Neural crest cell (in vitro differentiated cells): ENCODE measurements at regions not wholly inside any gene's neighbourhood (a gene's known extent, or its start where the extent isn't known, plus 50 kb on each side); places are given as distances from the start of the nearest gene placed in this dataset.

ENCODE experiments used
- DNase-seq: peaks from one replicate; pipeline ENCODE4 v3.0.0; 2021; ENCODE audit warnings: low read depth, mixed read lengths, low spot score
- H3K27ac Mint-ChIP-seq: one replicate; pipeline ENCODE4 v1.8.0; 2021; ENCODE audit warnings: mild to moderate bottlenecking, mixed read lengths; ENCODE audit not compliant: unreplicated experiment
- H3K27me3 Mint-ChIP-seq: 2 replicates; pipeline ENCODE4 v1.8.0; 2021; ENCODE audit warnings: low read depth, mild to moderate bottlenecking, mixed read lengths
- H3K36me3 Mint-ChIP-seq: 2 replicates; pipeline ENCODE4 v1.8.0; 2021; ENCODE audit warnings: low read depth, mild to moderate bottlenecking, mixed read lengths
- H3K4me1 Mint-ChIP-seq: 2 replicates; pipeline ENCODE4 v1.8.0; 2021; ENCODE audit warnings: mixed read lengths
- H3K4me3 Mint-ChIP-seq: one replicate; pipeline ENCODE4 v1.8.0; 2021; ENCODE audit warnings: mild to moderate bottlenecking, mixed read lengths
- H3K9me3 Mint-ChIP-seq: 2 replicates; pipeline ENCODE4 v1.8.0; 2021; ENCODE audit warnings: mixed read lengths
- TF ChIP-seq, protein P1 (sequence below): fragments of 200-600 bp; sonication (generic); conservative IDR thresholded peaks from 2 replicates; pipeline ENCODE4 v1.5.0; 2021; ENCODE audit warnings: antibody characterized with exemption, mild to moderate bottlenecking

DNA sequence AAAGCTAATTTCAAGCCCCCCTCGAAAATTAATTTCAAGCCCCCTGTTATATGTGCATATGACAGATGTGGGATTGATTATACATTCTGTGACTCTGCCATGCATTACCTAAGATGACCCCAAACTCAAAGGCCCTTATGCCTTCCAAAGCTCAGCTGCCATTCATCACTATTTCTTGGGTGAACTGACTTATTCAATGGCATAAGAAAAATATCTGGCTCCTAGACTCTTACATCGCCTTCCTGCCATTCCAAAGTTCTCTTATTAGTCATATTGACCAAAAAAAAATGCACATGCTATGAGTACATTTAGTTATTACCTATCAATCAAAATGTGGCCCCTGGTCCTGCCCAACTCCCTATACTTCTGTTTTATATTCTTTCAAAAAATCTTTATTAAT, 291.8 kb upstream of the CHAC2 start:
- TF ChIP-seq, protein P1, sequence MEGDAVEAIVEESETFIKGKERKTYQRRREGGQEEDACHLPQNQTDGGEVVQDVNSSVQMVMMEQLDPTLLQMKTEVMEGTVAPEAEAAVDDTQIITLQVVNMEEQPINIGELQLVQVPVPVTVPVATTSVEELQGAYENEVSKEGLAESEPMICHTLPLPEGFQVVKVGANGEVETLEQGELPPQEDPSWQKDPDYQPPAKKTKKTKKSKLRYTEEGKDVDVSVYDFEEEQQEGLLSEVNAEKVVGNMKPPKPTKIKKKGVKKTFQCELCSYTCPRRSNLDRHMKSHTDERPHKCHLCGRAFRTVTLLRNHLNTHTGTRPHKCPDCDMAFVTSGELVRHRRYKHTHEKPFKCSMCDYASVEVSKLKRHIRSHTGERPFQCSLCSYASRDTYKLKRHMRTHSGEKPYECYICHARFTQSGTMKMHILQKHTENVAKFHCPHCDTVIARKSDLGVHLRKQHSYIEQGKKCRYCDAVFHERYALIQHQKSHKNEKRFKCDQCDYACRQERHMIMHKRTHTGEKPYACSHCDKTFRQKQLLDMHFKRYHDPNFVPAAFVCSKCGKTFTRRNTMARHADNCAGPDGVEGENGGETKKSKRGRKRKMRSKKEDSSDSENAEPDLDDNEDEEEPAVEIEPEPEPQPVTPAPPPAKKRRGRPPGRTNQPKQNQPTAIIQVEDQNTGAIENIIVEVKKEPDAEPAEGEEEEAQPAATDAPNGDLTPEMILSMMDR: no peak
- H3K27ac Mint-ChIP-seq: no peak overlapping the region

DNA sequence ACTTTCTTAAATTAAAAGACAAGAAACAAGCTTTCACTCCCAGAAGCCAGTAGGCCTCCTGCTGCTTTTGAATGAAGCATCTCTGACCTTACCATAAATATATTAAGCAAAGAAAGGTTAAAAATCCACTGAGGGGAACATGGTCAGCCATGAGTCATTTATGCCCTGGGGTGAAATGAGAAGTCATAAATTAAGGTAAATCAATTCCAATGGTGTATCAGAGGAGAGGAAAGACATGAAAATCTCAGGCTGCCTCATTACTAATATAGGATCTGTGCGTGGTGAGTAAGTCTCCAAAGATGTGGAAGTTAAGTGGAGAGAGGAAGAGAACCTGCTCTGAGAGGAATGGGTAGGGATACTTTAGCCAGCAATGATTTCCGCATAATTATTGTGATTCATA, 292.3 kb upstream of the CHAC2 start:
- no peak for DNase-seq
- no peak overlapping the region for H3K27ac Mint-ChIP-seq
- H3K9me3 Mint-ChIP-seq: peaks cover 2% of the 10 kb centered on the region
- peaks cover 6% of the 10 kb centered on the region for H3K4me1 Mint-ChIP-seq
- no peaks in the 10 kb centered on the region for H3K27me3 Mint-ChIP-seq
- H3K4me3 Mint-ChIP-seq: no peak overlapping the region
- TF ChIP-seq, protein P1: no peak
- no peaks in the 10 kb centered on the region for H3K36me3 Mint-ChIP-seq

More for the DNA sequence above, 291.8 kb upstream of the CHAC2 start:
- H3K4me3 Mint-ChIP-seq: no peak overlapping the region
- no peak for DNase-seq
- peaks cover 2% of the 10 kb centered on the region for H3K9me3 Mint-ChIP-seq
- peaks cover 6% of the 10 kb centered on the region for H3K4me1 Mint-ChIP-seq
- H3K36me3 Mint-ChIP-seq: no peaks in the 10 kb centered on the region
- no peaks in the 10 kb centered on the region for H3K27me3 Mint-ChIP-seq

DNA sequence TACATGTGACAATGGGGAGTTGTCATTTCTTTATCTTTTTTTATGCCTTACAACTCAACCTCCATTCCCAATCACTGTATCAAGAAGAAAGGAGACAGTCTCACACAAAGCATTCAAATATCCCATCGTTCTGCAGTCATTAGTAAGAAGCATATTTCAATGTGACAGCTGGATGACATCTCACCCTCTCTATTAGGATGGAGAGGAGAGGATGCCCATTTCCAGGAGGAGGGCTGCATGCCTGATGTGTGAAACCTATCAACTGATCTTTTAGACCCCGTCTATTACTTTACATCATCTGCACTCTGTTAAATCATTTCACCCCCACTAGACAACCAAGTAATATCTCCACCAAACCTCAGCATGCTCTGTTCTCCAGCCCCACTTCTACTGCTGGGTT, 292.7 kb upstream of the CHAC2 start:
- TF ChIP-seq, protein P1: no peak
- DNase-seq: no peak
- Mint-ChIP-seq H3K27me3 (no peaks in the 10 kb centered on the region), H3K9me3 (peaks cover 2% of the 10 kb centered on the region), H3K27ac (no peak overlapping the region), H3K36me3 (no peaks in the 10 kb centered on the region), H3K4me3 (no peak overlapping the region), H3K4me1 (peaks cover 6% of the 10 kb centered on the region)

DNA sequence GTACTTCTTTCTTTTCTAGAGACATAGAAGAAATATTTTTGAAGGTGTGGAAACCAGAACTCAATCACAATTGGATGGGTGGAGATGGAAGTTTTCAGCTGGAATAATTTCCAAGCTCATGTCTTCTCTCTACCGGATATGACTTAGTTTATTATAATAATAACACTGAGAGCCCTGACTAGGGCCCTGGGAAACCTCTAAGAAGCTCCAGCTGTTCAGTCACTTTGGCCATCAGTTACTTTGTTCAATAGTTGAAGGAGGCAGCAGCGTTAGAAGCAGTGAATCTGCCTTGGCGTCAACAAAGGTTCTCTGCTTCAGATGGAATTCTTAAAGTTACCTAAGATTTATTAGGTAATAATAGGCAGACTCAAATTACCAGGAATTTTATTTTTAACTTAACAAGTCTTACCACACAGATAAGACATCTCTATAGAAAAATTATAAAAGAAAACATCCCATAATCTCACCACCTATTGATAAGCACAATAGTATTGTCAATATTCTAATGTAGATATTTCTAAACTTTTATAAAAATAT, 293.8 kb upstream of the CHAC2 start:
- Mint-ChIP-seq H3K4me1 (no peaks in the 10 kb centered on the region), H3K4me3 (no peak overlapping the region), H3K9me3 (peaks cover 6% of the 10 kb centered on the region), H3K27ac (no peak overlapping the region), H3K36me3 (no peaks in the 10 kb centered on the region), H3K27me3 (no peaks in the 10 kb centered on the region)
- no peak for DNase-seq
- TF ChIP-seq, protein P1: no peak

DNA sequence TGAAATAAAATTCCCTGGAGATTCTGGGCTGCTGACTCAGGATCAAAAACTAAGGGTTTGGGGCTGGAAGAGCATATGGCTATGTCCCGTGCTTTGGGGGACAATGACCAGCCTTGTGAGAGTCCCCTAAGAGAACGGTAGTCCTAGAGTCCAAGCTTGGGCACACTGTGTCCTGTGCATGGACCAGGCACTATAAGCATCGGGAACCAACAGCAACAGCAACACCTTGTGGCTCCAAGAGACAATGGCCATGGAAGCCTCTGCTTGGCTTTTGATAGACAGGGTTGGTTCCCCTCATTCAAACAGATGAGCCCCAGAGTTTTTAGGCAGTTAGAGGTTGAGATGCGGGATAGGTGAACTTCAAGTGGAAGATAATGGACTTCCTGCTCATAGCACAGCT, 294.4 kb upstream of the CHAC2 start:
- Mint-ChIP-seq H3K4me3 (no peak overlapping the region), H3K9me3 (peaks cover 6% of the 10 kb centered on the region), H3K27ac (no peak overlapping the region), H3K4me1 (no peaks in the 10 kb centered on the region), H3K27me3 (no peaks in the 10 kb centered on the region), H3K36me3 (no peaks in the 10 kb centered on the region)
- TF ChIP-seq, protein P1: no peak
- DNase-seq: no peak
